ENCODE measurements at regions not wholly inside any gene's neighbourhood (a gene's known extent, or its start where the extent isn't known, plus 50 kb on each side); places are given as distances from the start of the nearest gene placed in this dataset.
"Not testable (repeated sequence)": the region's sequence is repeated elsewhere in the genome, so short reads cannot be mapped to it uniquely, and the experiment has no call there.

DNA sequence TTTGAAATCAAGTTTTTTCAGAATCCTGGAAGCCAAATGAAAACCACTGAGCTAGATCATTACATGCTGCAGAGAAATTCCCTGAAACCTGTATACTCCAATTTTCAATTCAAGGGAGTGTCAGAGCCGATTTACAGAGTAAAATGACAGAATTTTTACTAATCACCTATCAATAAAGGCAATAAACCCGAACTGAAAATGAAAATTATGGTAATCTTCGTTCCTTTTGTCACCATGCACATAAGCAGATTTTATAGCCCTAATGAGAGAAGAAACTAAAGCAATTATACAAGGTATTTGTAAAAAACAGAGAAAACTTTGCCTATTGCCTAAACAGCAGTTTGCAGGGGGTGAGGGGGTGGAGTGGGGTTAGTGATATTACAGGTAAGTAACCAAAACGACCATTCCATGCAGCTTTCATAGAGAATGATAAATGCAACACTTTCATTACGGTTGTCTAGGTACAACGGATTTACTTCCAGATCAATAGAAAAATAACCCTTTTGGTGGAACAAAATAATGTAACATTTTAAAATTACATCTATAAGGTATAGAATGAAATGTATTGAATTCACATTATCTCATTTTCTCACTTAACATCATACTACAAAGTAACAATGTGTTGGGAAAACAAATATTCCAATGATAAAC, 115.2 kb upstream of the BEND6 start:
- no peak for DNase-seq (ENCODE audit: low read depth in 3 of 3, low spot score in 1 of 3)

DNA sequence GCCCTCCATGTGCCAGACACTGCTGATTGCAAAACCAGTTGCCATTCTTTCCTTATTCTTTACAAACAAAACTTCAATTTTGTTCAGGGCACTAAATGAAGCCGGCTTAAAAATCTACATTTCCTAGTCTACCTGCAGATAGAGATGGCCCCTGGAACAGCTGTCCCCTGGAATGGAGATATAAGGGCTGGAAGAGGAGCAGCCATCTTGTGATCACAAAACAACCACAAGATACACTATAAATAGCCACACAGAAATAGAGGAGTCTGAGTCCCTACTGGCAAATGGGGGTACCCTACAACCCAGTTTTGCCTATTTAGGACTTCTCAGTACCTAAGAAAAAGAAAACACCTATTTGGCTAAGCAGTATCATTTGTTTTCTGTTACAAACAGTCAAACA, 115.9 kb upstream of the BEND6 start:
- DNase-seq (ENCODE audit: low read depth in 3 of 3, low spot score in 1 of 3): no peak

DNA sequence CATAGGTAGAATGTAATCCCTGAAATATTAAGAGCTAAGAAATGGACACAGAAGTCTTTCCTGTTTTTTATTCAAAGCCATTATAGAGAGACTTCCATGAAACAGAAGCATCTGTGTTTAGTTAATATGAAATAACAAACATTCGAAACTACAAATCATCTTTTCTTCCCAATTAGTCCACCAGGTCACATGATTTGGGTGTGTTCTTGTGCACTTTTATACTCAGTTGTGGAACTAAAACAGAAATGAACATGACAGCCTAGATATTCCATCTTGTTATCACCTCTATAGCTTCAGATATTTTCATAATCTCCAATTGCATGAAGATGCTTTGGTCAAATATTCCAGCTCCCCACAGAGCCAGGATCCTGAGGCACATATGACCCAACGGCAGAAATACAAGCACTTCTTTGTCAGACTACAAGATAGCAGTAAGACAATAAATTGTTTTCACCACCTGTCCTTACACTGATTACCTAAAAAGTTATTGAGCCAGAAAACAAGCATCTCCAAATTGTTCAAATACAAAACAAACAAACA, 116.8 kb upstream of the BEND6 start:
- DNase-seq (ENCODE audit: low read depth in 3 of 3, low spot score in 1 of 3): no peak

DNA sequence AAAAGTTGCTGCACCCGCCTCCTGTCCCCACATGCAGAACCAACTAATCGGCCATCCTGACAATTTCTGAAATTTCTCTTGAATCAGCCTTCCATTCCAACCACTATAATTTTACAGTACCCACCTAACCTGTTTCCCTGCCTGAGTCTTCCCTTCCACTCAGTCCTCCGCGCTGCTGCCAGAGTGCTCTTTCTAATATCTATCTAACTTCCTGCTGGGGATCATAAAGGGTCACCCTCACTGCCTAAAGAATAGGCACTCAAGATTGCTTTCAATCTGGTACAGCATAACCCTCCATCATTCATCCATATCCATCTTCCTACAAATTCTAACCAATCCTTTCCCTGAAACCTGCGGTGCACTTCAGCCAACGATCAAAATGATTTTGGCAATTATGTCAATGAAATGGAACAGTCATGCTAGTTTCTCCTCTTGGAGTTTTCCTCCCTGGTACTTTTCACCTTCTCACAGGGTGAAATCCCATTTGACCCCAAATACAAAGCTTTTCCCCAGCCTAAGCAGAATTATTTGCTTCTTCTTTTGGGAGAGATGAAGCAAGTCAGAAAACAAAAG, 117.5 kb upstream of the BEND6 start:
- no peak for DNase-seq (ENCODE audit: low read depth in 3 of 3, low spot score in 1 of 3)

DNA sequence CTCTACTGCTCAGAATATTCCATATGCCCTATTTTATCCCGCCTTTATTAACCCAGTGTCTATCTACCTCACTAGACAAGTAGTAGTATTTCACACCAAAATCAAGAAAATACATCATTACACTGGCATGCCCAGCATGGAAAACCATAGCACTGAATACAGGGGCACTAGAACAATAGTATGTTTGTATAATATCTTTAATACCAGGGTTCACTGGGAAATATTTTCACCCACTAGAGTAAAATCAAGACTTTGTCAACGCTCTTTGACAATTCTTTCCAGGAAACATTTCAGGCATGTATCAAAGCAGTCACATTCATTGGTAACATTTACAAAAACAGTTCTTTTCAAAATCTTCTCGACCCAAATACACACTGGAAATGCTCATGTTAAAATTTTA, 119.3 kb upstream of the BEND6 start:
- DNase-seq (ENCODE audit: low read depth in 3 of 3, low spot score in 1 of 3): no peak

DNA sequence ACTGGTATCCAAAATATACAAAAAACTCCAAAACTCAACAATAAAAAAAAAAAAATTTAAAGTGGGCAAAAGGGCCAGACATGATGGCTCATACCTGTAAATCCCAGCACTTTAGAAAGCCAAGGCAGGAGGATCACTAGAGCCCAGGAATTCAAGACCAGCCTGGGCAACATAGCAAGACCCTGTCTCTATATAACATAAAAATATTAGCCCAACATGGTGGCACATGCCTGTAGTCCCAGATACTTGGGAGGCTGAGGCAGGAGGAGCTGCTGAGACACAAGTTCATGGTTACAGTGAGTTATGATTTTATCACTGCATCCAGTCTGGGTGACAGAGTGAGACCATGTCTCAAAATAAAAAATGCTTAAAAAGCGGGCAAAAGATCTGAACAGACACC, 121.0 kb upstream of the BEND6 start:
- no peak for DNase-seq (ENCODE audit: low read depth in 3 of 3, low spot score in 1 of 3)

DNA sequence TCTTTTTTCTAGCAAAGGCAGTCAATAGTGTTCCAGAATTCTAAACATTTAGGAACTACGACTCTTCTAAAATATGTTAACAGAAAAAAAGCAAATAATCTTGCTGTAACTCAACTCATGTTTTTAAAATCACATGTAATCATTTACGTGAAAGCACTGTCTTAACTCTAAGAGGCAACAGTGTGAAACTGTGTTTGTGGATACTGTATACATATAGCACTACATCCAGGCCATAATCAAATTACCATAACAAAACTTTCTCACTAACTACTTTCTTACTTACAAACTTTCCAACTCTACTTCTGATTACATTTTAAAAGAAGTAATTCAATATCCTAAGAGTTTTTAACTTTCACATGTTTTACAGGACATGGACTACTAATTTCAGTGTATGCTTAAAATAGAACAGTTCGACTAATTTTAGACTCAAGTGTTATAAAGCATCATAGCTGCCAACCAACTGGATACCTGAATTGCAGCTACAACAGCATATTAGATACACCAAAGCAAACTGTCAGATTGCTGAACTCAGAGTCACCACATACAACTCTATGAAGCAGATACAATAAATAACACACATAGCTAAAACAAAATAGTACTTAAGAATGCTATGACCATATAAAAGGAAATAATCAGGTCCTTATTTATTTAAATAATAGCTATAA, 121.6 kb upstream of the BEND6 start:
- no peak for DNase-seq (ENCODE audit: low read depth in 3 of 3, low spot score in 1 of 3)

DNA sequence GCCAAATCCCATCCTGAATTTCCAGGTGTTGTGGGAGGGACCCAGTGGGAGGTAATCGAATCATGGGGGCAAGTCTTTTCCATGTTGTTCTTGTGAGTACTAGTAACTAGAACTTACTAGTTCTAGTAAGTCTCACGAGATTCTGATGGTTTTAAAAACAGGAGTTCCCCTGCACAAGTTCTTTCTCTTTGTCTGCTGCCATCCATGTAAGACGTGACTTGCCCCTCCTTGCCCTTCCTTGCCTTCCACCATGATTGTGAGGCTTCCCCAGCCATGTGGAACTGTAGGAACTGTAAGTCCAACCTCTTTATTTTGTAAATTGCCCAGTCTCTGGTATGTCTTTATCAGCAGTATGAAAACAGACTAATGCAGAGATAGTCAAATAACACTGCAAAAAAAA, 122.7 kb upstream of the BEND6 start:
- DNase-seq (ENCODE audit: low read depth in 3 of 3, low spot score in 1 of 3): no peak

DNA sequence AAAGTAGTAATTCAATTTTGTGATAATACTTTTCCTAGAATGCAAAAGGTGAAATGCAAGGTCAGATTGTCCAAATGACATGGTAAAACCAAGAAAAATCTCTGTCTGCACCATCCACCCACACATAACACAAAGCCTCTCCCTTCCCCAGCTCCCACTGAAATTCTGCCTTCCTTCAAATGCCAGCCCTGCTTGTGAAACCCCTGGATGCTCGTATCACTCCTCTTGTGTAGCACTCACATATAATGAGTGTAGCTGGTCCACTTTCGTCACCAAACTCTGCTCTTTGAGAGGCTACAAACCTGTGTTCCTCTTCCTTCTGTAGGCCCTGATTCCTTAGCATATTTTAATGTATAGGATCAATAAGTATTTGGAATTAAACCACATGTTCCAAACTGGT, 123.6 kb upstream of the BEND6 start:
- no peak for DNase-seq (ENCODE audit: low read depth in 3 of 3, low spot score in 1 of 3)

DNA sequence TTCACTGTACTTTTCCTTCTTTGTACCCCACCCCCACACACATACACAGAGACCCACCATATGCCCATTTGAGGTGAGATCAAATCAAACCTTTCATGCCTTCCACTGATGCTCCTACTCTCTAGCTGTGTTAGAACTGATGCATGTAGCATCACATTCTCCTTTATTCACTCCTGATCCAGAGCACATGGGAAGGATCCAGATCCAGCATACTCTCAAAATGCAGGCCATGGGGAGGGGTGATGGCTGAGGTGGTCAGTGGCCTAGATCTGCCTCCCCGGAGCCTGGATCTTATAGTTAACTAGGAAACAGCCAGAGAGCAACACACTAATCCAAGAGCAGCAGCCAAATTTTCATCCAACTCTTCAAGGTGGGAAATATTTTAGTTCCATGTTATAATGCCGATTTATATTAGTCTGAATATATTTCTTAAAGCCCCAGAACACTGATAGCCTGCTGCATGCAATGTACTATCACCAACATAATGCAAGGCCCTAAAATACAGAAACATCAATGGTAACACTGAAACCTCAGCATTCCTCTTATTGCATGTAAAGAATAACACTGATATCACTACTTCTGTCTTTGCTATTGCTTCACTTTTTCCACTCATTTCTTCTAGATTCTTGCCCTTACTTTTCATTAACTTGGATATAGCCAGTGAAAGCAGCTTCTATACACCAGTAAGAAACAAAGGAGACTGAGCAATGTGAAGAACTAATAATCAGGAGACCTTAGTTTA, 126.8 kb upstream of the BEND6 start:
- DNase-seq (ENCODE audit: low read depth in 3 of 3, low spot score in 1 of 3): no peak

DNA sequence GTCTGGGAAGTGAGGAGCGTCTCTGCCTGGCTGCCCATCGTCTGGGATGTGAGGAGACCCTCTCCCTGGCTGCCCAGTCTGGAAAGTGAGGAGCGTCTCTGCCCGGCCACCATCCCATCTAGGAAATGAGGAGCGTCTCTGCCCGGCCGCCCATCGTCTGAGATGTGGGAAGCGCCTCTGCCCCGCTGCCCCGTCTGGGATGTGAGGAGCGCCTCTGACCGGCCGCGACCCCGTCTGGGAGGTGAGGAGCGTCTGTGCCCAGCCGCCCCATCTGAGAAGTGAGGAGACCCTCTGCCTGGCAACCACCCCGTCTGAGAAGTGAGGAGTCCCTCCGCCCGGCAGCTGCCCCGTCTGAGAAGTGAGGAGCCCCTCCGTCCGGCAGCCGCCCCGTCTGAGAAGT, 130.5 kb upstream of the BEND6 start:
- not testable (repeated sequence) for DNase-seq (ENCODE audit: low read depth in 3 of 3, low spot score in 1 of 3)

DNA sequence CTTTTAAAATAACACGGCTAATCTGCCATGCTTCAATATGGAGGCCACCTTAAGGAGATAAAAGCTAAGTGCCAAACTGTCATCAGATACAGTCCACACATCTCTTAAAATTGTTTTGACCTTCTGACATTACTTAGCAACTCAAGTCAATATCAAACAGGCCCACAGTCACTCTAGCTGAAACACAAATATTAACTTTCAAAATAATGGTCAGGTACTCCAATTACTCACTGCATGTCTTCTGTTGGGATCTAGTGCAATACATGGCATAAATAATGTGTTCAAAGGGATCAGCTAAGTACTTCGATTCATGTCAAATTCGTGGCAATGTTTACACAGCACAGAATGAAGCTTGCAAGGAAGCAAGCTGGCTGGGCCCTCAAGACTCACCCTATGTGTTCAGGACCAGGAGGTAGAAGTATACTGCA, 133.9 kb upstream of the BEND6 start:
- no peak for DNase-seq (ENCODE audit: low read depth in 3 of 3, low spot score in 1 of 3)

DNA sequence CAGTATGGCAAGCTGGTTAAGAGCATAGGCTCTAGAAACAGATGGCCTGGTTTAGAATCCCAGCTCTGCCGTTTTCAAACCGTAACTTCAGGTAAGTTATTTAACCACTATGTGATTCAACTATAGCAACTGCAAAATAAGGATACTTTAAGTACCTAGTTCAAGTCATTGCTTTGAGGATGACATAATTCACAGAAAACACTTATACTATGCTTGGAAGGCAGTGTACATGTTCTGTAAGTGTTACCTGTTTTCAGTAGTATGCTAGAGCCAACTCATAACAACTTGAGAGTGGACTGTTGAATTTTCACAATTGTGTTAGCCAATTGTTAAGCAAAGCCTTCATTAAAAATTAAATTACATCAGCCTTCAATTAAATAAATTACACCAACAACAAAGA, 134.8 kb upstream of the BEND6 start:
- no peak for DNase-seq (ENCODE audit: low read depth in 3 of 3, low spot score in 1 of 3)

DNA sequence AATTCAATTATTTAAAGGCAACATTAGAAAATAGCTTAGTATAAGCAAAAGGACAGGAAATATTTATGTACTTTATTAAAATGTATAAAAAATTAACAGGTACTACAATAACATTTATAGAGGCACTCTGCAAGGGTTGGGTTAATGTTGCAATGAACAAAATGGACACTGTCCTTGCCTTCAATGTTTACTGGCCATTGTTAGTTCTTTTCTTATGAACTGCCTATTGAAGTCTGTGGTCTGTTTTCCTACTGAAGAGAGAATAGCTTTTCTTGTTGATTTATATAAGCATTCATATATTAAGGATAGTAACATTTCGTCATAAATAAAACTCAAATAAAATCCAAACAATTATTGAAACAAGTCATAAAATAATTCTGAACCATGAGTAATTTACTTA, 135.3 kb upstream of the BEND6 start:
- DNase-seq (ENCODE audit: low read depth in 3 of 3, low spot score in 1 of 3): no peak

DNA sequence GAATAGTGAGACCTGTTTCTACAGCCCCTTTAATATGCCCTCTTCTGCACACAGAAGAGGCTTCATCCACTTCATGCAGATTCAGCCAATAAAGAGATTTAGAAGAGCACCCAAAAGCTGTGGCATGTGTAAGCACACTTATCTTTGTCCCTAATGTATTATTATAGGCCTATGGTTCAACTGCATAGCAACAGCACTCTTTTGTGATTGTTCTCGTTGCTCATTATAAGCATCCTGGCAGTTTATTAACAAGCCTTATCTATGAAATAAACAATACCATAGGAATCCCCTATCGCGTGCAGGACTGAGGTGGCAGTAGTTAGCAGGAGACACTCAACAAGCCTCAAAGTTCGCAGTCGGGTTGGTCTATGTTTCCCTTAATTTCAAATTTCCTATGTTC, 138.5 kb upstream of the BEND6 start:
- DNase-seq (ENCODE audit: low read depth in 3 of 3, low spot score in 1 of 3): no peak

DNA sequence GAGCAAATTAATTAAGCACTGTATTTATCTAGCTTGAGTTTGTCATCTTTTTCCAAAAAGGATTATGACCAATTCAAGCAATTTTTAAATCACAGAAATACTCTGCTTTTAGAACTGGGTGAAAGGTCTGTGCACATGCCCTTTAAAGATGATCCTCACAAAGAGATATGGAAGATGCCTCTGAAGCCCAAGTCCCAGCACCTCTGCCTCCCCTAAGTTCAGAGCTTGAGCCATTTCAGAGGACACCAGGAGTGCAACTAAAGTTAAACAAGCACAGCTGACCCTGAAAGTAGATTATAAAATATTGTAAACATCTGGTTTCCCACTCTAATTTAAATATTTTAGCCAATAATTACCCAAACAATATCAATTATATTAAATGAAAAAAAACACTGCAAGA, 139.5 kb upstream of the BEND6 start:
- no peak for DNase-seq (ENCODE audit: low read depth in 3 of 3, low spot score in 1 of 3)

DNA sequence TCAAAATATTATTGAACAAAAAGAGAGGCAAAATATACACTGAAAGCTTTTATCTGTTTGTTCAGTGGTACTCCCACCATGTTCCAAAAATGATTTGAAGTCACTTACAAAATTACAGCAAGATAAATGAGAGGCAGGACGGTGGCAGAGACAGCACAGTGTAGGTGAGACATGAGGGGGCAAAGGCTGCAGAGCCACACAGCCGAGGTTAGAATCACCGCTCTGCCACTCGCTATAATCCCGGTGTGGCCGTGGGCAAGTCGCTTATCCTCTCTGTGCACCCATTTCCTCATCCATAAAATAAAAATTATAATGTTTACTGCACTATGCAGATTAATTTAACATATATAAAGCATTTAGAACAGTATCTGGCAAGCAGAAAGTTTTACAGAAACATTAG, 140.1 kb upstream of the BEND6 start:
- no peak for DNase-seq (ENCODE audit: low read depth in 3 of 3, low spot score in 1 of 3)

DNA sequence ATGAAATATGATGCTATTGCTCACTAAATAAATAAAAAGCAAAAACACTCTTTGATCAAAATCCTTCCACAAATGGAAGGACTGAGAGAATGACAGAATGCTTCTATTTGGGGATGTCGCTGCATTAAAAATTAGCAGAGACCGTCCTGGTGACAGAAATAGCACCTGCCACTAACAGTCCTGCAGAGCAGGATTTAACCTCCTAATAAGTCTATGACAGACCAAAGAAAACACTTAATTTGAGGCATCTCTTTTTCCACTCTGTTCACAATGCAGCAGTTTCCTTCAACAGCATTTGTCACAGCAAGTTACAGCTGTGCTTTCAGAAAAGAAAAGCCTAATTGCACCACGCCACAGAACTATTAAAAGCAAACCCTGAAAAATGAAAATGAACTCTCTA, 140.6 kb upstream of the BEND6 start:
- DNase-seq (ENCODE audit: low read depth in 3 of 3, low spot score in 1 of 3): no peak

DNA sequence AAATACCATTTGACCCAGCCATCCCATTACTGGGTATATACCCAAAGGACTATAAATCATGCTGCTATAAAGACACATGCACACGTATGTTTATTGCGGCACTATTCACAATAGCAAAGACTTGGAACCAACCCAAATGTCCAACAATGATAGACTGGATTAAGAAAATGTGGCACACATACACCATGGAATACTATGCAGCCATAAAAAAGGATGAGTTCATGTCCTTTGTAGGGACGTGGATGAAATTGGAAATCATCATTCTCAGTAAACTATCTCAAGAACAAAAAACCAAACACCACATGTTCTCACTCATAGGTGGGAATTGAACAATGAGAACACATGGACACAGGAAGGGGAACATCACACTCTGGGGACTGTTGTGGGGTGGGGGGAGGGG, 142.1 kb upstream of the BEND6 start:
- DNase-seq (ENCODE audit: low read depth in 3 of 3, low spot score in 1 of 3): not testable (repeated sequence)

DNA sequence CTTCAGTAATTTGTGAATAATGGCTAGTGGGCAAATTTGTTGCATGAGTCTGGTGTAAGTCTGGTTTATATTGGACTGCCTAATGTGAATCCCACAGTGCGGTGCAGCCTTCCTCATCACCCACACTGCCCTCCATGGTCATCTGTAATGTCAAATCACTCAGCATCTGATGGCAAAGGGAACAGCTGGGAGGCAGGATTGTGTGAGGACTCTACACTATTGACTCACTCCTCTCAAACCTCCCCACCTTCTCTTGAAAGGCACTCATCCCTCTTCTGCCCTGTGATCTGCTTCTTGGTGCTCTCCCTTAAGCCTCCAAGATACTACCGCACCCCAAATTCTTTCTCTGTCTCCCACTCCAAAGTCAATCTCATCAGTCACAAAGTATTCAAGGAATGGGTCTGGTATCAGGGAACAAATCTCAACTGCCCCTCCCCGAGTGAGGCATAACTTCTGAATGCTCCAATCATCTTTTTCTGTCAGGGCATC, 146.0 kb upstream of the BEND6 start:
- DNase-seq (ENCODE audit: low read depth in 3 of 3, low spot score in 1 of 3): no peak

DNA sequence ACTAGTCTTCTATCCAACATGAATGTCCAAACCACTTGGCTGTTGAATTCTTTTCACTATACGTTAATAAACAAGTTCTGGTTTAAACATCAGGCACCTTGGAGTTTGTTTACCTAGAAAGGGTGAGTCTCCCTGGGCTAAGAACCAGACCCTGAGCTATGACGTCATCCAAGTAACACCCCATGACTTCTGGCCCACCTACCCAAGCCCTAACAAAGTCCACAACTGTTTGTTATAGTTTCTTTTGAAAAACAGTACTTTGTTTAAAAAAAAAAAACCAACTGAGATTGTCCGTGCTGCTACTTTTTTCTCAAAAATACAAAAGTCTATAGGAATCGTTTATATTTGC, 146.9 kb upstream of the BEND6 start:
- no peak for DNase-seq (ENCODE audit: low read depth in 3 of 3, low spot score in 1 of 3)

Data from stimulated activated CD4-positive, alpha-beta T cell treated with anti-CD3 and anti-CD28 coated beads, TNF-alpha, amount 100 ng/mL, for 1 hour (primary cell).